ENCODE measurements at regions not wholly inside any gene's neighbourhood (a gene's known extent, or its start where the extent isn't known, plus 50 kb on each side); places are given as distances from the start of the nearest gene placed in this dataset.
"Not testable (repeated sequence)": the region's sequence is repeated elsewhere in the genome, so short reads cannot be mapped to it uniquely, and the experiment has no call there.

GRCh38 chr3:168981396-168981795, 682.1 kb downstream of the MECOM start:
- no peak for DNase-seq
- no peak for ATAC-seq
- intact Hi-C loops (cut with micrococcal nuclease): no loop called here

GRCh38 chr3:168977716-168978374, 685.7 kb downstream of the MECOM start:
- ATAC-seq (peak; percentile 52), DNase-seq (no peak)
- intact Hi-C loops (cut with micrococcal nuclease): no loop called here

- intact Hi-C loops (cut with micrococcal nuclease): no loop called here
- DNase-seq (no peak), ATAC-seq (no peak)
These were observed 686.5 kb downstream of the MECOM start for GRCh38 chr3:168976969-168977368.

GRCh38 chr3:168975576-168975975, 687.9 kb downstream of the MECOM start:
- DNase-seq: no peak
- ATAC-seq: no peak
- intact Hi-C loops (cut with micrococcal nuclease): no loop called here

- ATAC-seq (no peak), DNase-seq (no peak)
- intact Hi-C loops (cut with micrococcal nuclease): no loop called here
These were observed 688.7 kb downstream of the MECOM start for GRCh38 chr3:168974617-168975403.

- intact Hi-C loops (cut with micrococcal nuclease): no loop called here
- DNase-seq (no peak), ATAC-seq (no peak)
These were observed 689.6 kb downstream of the MECOM start for GRCh38 chr3:168973897-168974296.

- no peak for ATAC-seq
- intact Hi-C loops (cut with micrococcal nuclease): no loop called here
These were observed 690.3 kb downstream of the MECOM start for GRCh38 chr3:168973206-168973605.

GRCh38 chr3:168968609-168969008, 694.9 kb downstream of the MECOM start:
- DNase-seq (no peak), ATAC-seq (no peak)
- intact Hi-C loops (cut with micrococcal nuclease): no loop called here

More at GRCh38 chr3:168973206-168973605, 690.3 kb downstream of the MECOM start:
- no peak for DNase-seq

- no peak for ATAC-seq
- DNase-seq: no peak
- intact Hi-C loops (cut with micrococcal nuclease): no loop called here
These were observed 698.8 kb downstream of the MECOM start for GRCh38 chr3:168964736-168965135.

GRCh38 chr3:168961271-168961670, 702.2 kb downstream of the MECOM start:
- no peak for ATAC-seq
- intact Hi-C loops (cut with micrococcal nuclease): no loop called here

GRCh38 chr3:168959731-168960130, 703.8 kb downstream of the MECOM start:
- intact Hi-C loops (cut with micrococcal nuclease): no loop called here
- ATAC-seq (no peak), DNase-seq (no peak)

More at GRCh38 chr3:168961271-168961670, 702.2 kb downstream of the MECOM start:
- DNase-seq: no peak

GRCh38 chr3:168958466-168958865, 705.0 kb downstream of the MECOM start:
- DNase-seq (no peak), ATAC-seq (no peak)
- intact Hi-C loops (cut with micrococcal nuclease): no loop called here

- intact Hi-C loops (cut with micrococcal nuclease): no loop called here
- no peak for DNase-seq
- ATAC-seq: no peak
These were observed 707.4 kb downstream of the MECOM start for GRCh38 chr3:168956076-168956475.

- ATAC-seq: no peak
- intact Hi-C loops (cut with micrococcal nuclease): no loop called here
- no peak for DNase-seq
These were observed 711.0 kb downstream of the MECOM start for GRCh38 chr3:168952551-168952950.

- intact Hi-C loops (cut with micrococcal nuclease): no loop called here
- DNase-seq: no peak
- ATAC-seq: no peak
These were observed 711.6 kb downstream of the MECOM start for GRCh38 chr3:168951884-168952283.

GRCh38 chr3:168951368-168951767, 712.1 kb downstream of the MECOM start:
- DNase-seq: no peak
- intact Hi-C loops (cut with micrococcal nuclease): no loop called here
- no peak for ATAC-seq

- DNase-seq (no peak), ATAC-seq (no peak)
- intact Hi-C loops (cut with micrococcal nuclease): no loop called here
These were observed 712.9 kb downstream of the MECOM start for GRCh38 chr3:168950622-168951021.

- no peak for DNase-seq
- intact Hi-C loops (cut with micrococcal nuclease): no loop called here
- ATAC-seq: no peak
These were observed 723.8 kb downstream of the MECOM start for GRCh38 chr3:168939651-168940238.

- no peak for DNase-seq
- intact Hi-C loops (cut with micrococcal nuclease): no loop called here
- no peak for ATAC-seq
These were observed 729.9 kb downstream of the MECOM start for GRCh38 chr3:168933614-168934013.

- intact Hi-C loops (cut with micrococcal nuclease); ATAC-seq; DNase-seq: not testable (repeated sequence)
These were observed 733.5 kb downstream of the MECOM start for GRCh38 chr3:168929997-168930396.

All from left ventricle myocardium superior (tissue), 1 donor.